HG03095 (cell line): ENCODE measurements at regions not wholly inside any gene's neighbourhood (a gene's known extent, or its start where the extent isn't known, plus 50 kb on each side); places are given as distances from the start of the nearest gene placed in this dataset.

Source experiments
- ATAC-seq: cut with Tn5 transposase; IDR thresholded peaks from one replicate; pipeline ENCODE4 v1.9.1; 2021; ENCODE audit warnings: moderate library complexity; ENCODE audit not compliant: unreplicated experiment

- no peak for ATAC-seq
Observed at GRCh38 chr5:118692811-118693342, 295.5 kb downstream of the DTWD2 start.

- no peak for ATAC-seq
Observed at GRCh38 chr5:118687661-118688621, 300.4 kb downstream of the DTWD2 start.

GRCh38 chr5:118687100-118687499, 301.2 kb downstream of the DTWD2 start:
- no peak for ATAC-seq

- ATAC-seq: no peak
Observed at GRCh38 chr5:118681655-118682054, 306.7 kb downstream of the DTWD2 start.

- ATAC-seq: no peak
Observed at GRCh38 chr5:118679264-118679940, 308.9 kb downstream of the DTWD2 start.

- no peak for ATAC-seq
Observed at GRCh38 chr5:118678746-118679145, 309.6 kb downstream of the DTWD2 start.

- ATAC-seq: no peak
Observed at GRCh38 chr5:118675247-118675646, 313.1 kb downstream of the DTWD2 start.

GRCh38 chr5:118657576-118657975, 330.8 kb downstream of the DTWD2 start:
- ATAC-seq: no peak

- ATAC-seq: no peak
Observed at GRCh38 chr5:118653872-118654271, 334.5 kb downstream of the DTWD2 start.

- ATAC-seq: no peak
Observed at GRCh38 chr5:118653183-118653582, 335.2 kb downstream of the DTWD2 start.

GRCh38 chr5:118651002-118651401, 337.3 kb downstream of the DTWD2 start:
- no peak for ATAC-seq

- no peak for ATAC-seq
Observed at GRCh38 chr5:118647587-118647986, 340.8 kb downstream of the DTWD2 start.

GRCh38 chr5:118646917-118647316, 341.4 kb downstream of the DTWD2 start:
- ATAC-seq: no peak

- ATAC-seq: no peak
Observed at GRCh38 chr5:118637947-118638670, 350.2 kb downstream of the DTWD2 start.

GRCh38 chr5:118628660-118629354, 359.5 kb downstream of the DTWD2 start:
- no peak for ATAC-seq

- ATAC-seq: no peak
Observed at GRCh38 chr5:118620233-118620632, 368.1 kb downstream of the DTWD2 start.

GRCh38 chr5:118619823-118620222, 368.5 kb downstream of the DTWD2 start:
- ATAC-seq: no peak

GRCh38 chr5:118616281-118616680, 372.1 kb downstream of the DTWD2 start:
- ATAC-seq: no peak

GRCh38 chr5:118614731-118615456, 373.5 kb downstream of the DTWD2 start:
- no peak for ATAC-seq
